NT2/D1 (cell line): ENCODE measurements at regions not wholly inside any gene's neighbourhood (a gene's known extent, or its start where the extent isn't known, plus 50 kb on each side); places are given as distances from the start of the nearest gene placed in this dataset.
"Not testable (repeated sequence)": the region's sequence is repeated elsewhere in the genome, so short reads cannot be mapped to it uniquely, and the experiment has no call there.

ENCODE experiments used
- DNase-seq: peaks from one replicate; pipeline ENCODE4 v3.0.0-alpha.2; 2011; ENCODE audit warnings: low read depth, low spot score
- H3K27me3 ChIP-seq: 2 replicates; pipeline ENCODE4 v1.6.0; 2011; ENCODE audit warnings: mild to moderate bottlenecking; ENCODE audit not compliant: insufficient read length, insufficient read depth
- H3K36me3 ChIP-seq: 2 replicates; pipeline ENCODE4 v1.6.1; 2011; ENCODE audit warnings: mild to moderate bottlenecking, low read length, mixed read lengths; ENCODE audit not compliant: insufficient read depth, insufficient read length
- H3K4me1 ChIP-seq: 2 replicates; pipeline ENCODE4 v1.5.1; 2011; ENCODE audit not compliant: insufficient read depth, insufficient read length
- H3K4me3 ChIP-seq: 2 replicates; pipeline ENCODE4 v1.5.1; 2011; ENCODE audit warnings: low read depth; ENCODE audit not compliant: insufficient read length
- H3K9ac ChIP-seq: 2 replicates; pipeline ENCODE4 v1.6.0; 2011; ENCODE audit warnings: low read depth; ENCODE audit not compliant: insufficient read length
- H3K9me3 ChIP-seq: 2 replicates; pipeline ENCODE4 v1.5.1; 2011; ENCODE audit warnings: mild to moderate bottlenecking, low read length; ENCODE audit not compliant: insufficient read depth
- SUZ12 ChIP-seq: IDR thresholded peaks from 2 replicates; pipeline ENCODE4 v1.6.1; 2011; ENCODE audit not compliant: insufficient read length, insufficient read depth; ENCODE audit errors: extremely low read depth
- YY1 ChIP-seq: IDR thresholded peaks from 2 replicates; pipeline ENCODE4 v1.6.1; 2011; ENCODE audit not compliant: insufficient read length, insufficient read depth
- ZNF274 ChIP-seq: IDR thresholded peaks from 2 replicates; pipeline ENCODE4 v1.6.1; 2011; ENCODE audit warnings: mild to moderate bottlenecking, low read depth, low read length

DNA sequence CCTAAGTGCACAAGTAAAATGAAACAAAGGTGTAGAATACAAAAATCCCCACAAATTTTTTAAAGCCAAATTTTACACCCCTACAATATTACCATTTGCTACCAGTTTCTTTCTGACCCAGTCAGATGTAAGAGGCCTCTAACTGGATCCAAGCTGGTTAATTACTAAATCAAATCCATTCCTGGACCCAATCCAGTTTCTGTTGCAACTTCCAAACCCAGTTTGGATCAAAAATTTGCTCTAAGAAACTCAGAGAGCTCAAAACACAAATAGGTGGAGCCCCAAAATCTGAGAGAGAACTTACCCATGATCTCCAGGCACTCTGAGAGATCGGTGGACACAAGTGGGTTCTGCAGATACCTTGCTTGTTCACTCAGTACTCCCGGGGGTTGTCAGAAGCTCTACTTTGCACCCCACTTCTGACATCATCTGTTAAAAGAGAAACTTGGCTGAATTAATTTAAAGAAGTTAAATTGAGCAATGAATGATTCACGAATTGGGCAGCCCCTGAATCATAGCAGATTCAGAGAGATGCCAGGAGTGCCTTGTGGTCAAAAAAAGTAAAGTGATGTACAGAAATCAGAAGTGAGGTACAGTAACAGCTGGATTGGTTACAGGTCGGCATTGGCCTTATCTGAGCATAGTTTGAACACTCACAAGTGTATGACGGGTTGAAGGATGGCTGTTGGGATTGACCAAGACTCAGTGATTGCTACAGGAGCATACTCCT lies 448.0 kb downstream of the KCNT2 start:
- DNase-seq = no peak

DNA sequence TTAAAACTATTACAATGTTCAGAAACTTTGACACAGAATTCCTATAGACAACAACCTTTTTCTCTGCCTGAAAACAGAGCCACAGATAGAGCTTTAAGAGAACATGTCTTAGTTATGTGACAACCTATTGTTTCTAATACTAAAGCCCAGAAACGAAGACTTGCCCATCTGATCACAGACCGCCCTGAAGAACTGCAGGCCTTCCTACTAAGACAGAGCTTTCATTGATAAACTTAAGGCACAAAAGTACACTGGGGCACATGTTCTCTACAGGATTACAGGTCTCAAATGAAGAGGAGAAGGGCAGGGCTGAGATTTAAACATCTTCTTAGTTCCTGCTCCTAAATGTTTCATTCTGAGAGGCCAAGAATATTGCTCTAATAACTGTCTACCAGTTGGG lies 452.7 kb downstream of the KCNT2 start:
- H3K9ac ChIP-seq = no peak overlapping the region
- H3K9me3 ChIP-seq = no peaks in the 10 kb centered on the region
- H3K36me3 ChIP-seq = no peaks in the 10 kb centered on the region
- H3K4me1 ChIP-seq = no peaks in the 10 kb centered on the region
- TF ChIP-seq ZNF274 (no peak), YY1 (no peak), SUZ12 (no peak)
- H3K4me3 ChIP-seq = no peak overlapping the region
- no peak for DNase-seq
- H3K27me3 ChIP-seq = no peaks in the 10 kb centered on the region

More for the DNA sequence above, 448.0 kb downstream of the KCNT2 start:
- H3K9me3 ChIP-seq = no peaks in the 10 kb centered on the region
- H3K27me3 ChIP-seq = no peaks in the 10 kb centered on the region
- no peaks in the 10 kb centered on the region for H3K36me3 ChIP-seq
- TF ChIP-seq YY1 = no peak
- no peak for TF ChIP-seq ZNF274
- TF ChIP-seq SUZ12 = no peak
- H3K4me1 ChIP-seq = no peaks in the 10 kb centered on the region
- no peak overlapping the region for H3K4me3 ChIP-seq
- H3K9ac ChIP-seq = no peak overlapping the region

DNA sequence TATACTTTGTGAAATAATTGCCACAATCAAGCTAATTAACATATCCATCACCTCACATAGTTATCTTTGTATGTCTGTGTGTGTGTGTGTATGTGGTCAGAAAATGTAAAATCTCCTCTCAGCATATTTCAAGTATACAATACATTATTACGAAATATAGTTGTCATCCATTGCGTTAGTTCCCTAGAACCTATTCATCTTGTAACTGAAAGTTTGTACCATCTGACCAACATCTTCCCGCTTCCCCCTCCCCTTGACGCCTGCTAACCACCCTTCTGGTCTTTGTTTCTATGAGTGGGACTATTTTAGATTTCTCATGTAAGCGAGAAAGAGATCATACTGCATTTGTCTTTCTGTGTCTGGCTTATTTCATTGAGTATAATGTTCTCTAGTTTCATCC lies 455.3 kb downstream of the KCNT2 start:
- no peaks in the 10 kb centered on the region for H3K9me3 ChIP-seq
- TF ChIP-seq SUZ12 (no peak), ZNF274 (no peak), YY1 (no peak)
- no peaks in the 10 kb centered on the region for H3K36me3 ChIP-seq
- H3K4me3 ChIP-seq = no peak overlapping the region
- no peaks in the 10 kb centered on the region for H3K27me3 ChIP-seq
- H3K4me1 ChIP-seq = no peaks in the 10 kb centered on the region
- DNase-seq = no peak
- no peak overlapping the region for H3K9ac ChIP-seq

DNA sequence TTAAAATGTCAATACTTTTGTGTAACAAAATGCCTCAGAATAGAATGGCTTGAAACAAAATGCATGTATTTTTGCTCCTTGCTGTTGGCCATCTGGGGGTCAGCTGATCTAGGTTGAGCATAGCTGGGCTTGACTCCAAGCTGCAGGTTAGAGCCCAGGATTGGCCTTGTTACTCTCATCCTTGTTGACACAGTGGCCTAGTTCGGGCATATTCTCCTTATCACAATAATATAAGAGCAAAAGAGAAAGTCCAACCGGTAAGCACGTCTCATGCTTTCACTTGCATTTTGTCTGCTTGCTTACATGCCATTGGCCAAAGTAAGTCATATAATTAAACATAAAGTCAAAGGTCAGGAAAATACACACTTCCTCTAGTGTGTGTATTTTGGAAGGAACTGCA lies 456.2 kb downstream of the KCNT2 start:
- Histone ChIP-seq H3K4me1 (no peaks in the 10 kb centered on the region), H3K27me3 (no peaks in the 10 kb centered on the region), H3K4me3 (no peak overlapping the region), H3K9ac (no peak overlapping the region), H3K9me3 (no peaks in the 10 kb centered on the region), H3K36me3 (no peaks in the 10 kb centered on the region)
- TF ChIP-seq YY1 = no peak
- TF ChIP-seq ZNF274 = no peak
- TF ChIP-seq SUZ12 = no peak
- no peak for DNase-seq

DNA sequence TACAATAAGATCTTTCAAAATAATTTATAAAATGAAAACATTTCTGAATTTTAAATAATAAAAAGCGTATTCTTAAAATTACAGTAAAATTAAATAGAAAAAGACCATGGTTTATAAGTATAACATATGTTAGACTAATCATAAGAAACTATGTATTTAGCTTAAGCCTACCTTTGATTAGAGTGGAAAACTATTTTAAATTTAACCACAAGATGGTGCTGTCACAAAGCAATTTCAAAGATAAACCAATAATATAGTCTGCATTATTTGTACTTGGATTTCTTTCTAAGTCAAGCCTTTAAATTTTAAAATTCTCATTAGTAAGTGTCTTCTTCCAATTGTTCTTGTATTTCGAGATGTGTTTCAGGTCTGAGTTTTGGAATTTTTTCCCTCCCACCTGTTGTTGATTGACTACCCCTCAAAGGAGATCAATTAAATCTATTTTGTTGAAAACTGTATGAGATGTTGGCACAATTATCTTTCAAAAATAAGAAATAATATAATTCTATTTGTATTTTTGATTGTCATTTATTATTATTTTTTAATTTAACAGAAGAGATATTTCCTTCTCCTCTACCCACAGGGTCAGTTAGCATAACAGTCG lies 459.8 kb downstream of the KCNT2 start:
- TF ChIP-seq SUZ12 (no peak), ZNF274 (no peak), YY1 (no peak)
- Histone ChIP-seq H3K36me3 (no peaks in the 10 kb centered on the region), H3K9ac (no peak overlapping the region), H3K4me3 (no peak overlapping the region), H3K9me3 (no peaks in the 10 kb centered on the region), H3K27me3 (no peaks in the 10 kb centered on the region), H3K4me1 (no peaks in the 10 kb centered on the region)
- peak; percentile 8 for DNase-seq

DNA sequence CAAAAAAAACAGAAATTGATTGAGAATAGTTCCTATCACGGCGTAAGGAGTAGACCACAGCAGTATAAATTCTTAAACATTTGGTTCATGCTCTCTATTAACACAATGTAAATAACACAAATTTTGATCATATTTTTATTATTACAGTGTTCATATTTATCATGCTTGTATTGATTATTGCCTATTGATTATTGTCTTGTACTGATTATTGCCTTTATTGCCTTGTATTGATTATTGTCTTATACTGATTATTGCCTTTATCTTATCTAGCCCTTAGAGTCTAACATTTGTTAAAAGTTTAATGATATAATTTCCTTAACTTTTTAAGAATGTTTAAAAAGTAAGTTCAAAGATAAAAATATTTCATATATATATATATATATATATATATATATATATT lies 460.7 kb downstream of the KCNT2 start:
- no peak for DNase-seq
- H3K4me1 ChIP-seq = no peaks in the 10 kb centered on the region
- H3K4me3 ChIP-seq = no peak overlapping the region
- TF ChIP-seq YY1 (no peak), SUZ12 (no peak), ZNF274 (no peak)
- no peak overlapping the region for H3K9ac ChIP-seq
- no peaks in the 10 kb centered on the region for H3K27me3 ChIP-seq
- no peaks in the 10 kb centered on the region for H3K9me3 ChIP-seq
- H3K36me3 ChIP-seq = no peaks in the 10 kb centered on the region

DNA sequence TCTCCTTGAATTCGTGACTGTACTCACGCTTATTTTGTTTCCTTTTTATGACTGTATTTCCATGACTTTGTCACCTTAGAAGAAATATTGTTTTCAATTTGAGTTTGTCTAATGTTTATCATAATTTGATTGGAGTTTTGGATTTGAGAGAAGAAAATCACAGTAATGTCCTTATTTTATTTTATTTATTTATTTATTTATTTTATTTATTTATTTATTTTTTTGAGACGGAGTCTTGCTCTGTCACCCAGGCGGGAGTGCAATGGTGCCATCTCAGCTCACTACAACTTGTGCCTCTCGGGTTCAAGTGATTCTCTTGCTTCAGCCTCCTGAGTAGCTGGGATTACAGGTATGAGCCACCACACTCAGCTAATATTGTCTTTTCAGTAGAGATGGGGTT lies 463.1 kb downstream of the KCNT2 start:
- not testable (repeated sequence) for H3K9ac ChIP-seq, H3K36me3 ChIP-seq, H3K9me3 ChIP-seq, H3K27me3 ChIP-seq, DNase-seq, H3K4me1 ChIP-seq, H3K4me3 ChIP-seq

DNA sequence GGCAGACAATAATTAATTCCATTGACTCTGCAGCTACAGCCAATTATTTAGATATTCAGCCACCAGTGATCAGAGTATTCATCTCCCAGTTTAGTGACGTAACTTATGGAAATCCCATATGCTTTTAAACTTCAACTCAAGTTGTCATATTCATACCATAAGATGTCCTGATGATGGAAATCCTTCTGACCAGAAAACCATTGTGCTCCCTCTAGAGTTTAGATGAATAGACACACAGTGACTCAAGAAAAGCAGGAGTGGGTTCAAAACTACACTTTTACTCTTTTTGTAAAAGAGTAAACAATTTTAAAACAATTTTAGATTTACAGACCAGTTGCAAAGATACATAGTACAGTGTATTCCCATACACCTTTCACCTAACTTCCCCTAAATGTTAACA lies 463.7 kb downstream of the KCNT2 start:
- DNase-seq = no peak
- no peak for TF ChIP-seq YY1
- H3K4me3 ChIP-seq = no peak overlapping the region

More for the DNA sequence above, 463.7 kb downstream of the KCNT2 start:
- Histone ChIP-seq H3K4me1 (no peaks in the 10 kb centered on the region), H3K36me3 (no peaks in the 10 kb centered on the region), H3K9ac (no peak overlapping the region), H3K9me3 (no peaks in the 10 kb centered on the region), H3K27me3 (no peaks in the 10 kb centered on the region)
